SU-DHL-6 (cell line): ENCODE measurements at regions not wholly inside any gene's neighbourhood (a gene's known extent, or its start where the extent isn't known, plus 50 kb on each side); places are given as distances from the start of the nearest gene placed in this dataset.

Experiments used
- EZH2phosphoT487 ChIP-seq: fragments of 200-600 bp; sonication (generic), shearing (Covaris generic); conservative IDR thresholded peaks from 2 replicates; pipeline ENCODE4 v1.6.1; 2018; ENCODE audit warnings: mild to moderate bottlenecking, antibody characterized with exemption, low read length, moderate library complexity, mixed read lengths
- TF ChIP-seq, protein P1 (sequence below): fragments of 200-600 bp; sonication (generic); IDR thresholded peaks from one replicate; pipeline ENCODE4 v1.5.1; 2017; ENCODE audit warnings: antibody characterized with exemption, mild to moderate bottlenecking, low read length, moderate library complexity; ENCODE audit not compliant: insufficient read depth, poor library complexity, severe bottlenecking

DNA sequence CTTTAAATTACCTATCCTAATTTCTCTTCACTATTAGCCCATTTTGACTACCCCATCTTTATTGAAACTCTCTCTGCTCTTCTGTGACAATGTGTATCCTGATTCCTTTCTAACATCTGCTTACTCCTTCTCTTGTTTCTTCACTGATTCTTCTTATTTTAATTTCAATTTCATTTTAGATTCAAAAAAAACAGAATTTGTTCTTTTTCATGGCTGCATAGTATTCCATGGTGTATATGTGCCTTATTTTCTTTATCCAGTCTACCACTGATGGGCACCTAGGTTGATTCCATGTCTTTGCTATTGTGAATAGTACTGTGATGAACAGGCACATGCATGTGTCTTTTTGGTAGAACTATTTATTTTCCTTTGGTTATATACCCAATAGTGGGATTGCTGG is 120.0 kb upstream of the VAMP7 start:
- TF ChIP-seq, protein P1, sequence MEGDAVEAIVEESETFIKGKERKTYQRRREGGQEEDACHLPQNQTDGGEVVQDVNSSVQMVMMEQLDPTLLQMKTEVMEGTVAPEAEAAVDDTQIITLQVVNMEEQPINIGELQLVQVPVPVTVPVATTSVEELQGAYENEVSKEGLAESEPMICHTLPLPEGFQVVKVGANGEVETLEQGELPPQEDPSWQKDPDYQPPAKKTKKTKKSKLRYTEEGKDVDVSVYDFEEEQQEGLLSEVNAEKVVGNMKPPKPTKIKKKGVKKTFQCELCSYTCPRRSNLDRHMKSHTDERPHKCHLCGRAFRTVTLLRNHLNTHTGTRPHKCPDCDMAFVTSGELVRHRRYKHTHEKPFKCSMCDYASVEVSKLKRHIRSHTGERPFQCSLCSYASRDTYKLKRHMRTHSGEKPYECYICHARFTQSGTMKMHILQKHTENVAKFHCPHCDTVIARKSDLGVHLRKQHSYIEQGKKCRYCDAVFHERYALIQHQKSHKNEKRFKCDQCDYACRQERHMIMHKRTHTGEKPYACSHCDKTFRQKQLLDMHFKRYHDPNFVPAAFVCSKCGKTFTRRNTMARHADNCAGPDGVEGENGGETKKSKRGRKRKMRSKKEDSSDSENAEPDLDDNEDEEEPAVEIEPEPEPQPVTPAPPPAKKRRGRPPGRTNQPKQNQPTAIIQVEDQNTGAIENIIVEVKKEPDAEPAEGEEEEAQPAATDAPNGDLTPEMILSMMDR: no peak
- no peak for TF ChIP-seq EZH2phosphoT487
